Gastrocnemius medialis (tissue), 4 donors: ENCODE measurements at regions not wholly inside any gene's neighbourhood (a gene's known extent, or its start where the extent isn't known, plus 50 kb on each side); places are given as distances from the start of the nearest gene placed in this dataset.

Experiments
- ATAC-seq, 2 donors: fragments of 150-250 bp; one replicate each; pipeline ENCODE4 v1.9.1; 2016
- DNase-seq, 2 donors: peaks; one replicate each; pipeline ENCODE4 v3.0.0-alpha.2; 2019
- H3K27ac ChIP-seq, 4 donors: fragments of 200-600 bp; sonication (generic); 1 replicate in 1 of 4; 2 replicates in 3 of 4; pipeline ENCODE4 v1.5.1; 2016 to 2018; ENCODE audit warnings: mild to moderate bottlenecking in 2 of 4, moderate library complexity in 1 of 4
- H3K27me3 ChIP-seq, 3 donors: fragments of 200-600 bp; sonication (generic) in 2 of 3; 1 replicate in 1 of 3; 2 replicates in 2 of 3; pipeline versions ENCODE4 v1.5.1 to v1.6.0; 2016 to 2019; ENCODE audit warnings: mild to moderate bottlenecking in 1 of 3, moderate library complexity in 1 of 3
- H3K36me3 ChIP-seq, 2 donors: fragments of 200-600 bp; sonication (generic) in 1 of 2; one replicate each; pipeline ENCODE4 v1.5.1; 2017 to 2018
- H3K4me1 ChIP-seq, 2 donors: fragments of 200-600 bp; sonication (generic) in 1 of 2; one replicate each; pipeline ENCODE4 v1.5.1; 2016 to 2017; ENCODE audit warnings: mild to moderate bottlenecking in 2 of 2
- H3K4me3 ChIP-seq, 4 donors: fragments of 200-600 bp; sonication (generic) in 3 of 4; 1 replicate in 1 of 4; 2 replicates in 3 of 4; pipeline ENCODE4 v1.5.1; 2016 to 2019; ENCODE audit warnings: mild to moderate bottlenecking in 2 of 4
- H3K9me3 ChIP-seq, 3 donors: fragments of 200-600 bp; sonication (generic) in 2 of 3; 1 replicate in 1 of 3; 2 replicates in 2 of 3; pipeline ENCODE4 v1.5.1; 2016 to 2019
- POLR2A ChIP-seq, 2 donors: fragments of 450-650 bp; IDR thresholded peaks; one replicate each; pipeline ENCODE4 v1.6.1; 2017; ENCODE audit warnings: antibody characterized with exemption in 2 of 2, mild to moderate bottlenecking in 2 of 2, moderate library complexity in 2 of 2
- in situ Hi-C, 4 donors: fragments of 200-750 bp; cut with MboI; loops; one replicate each; pipeline versions ENCODE4 v1.15.0 to v1.8.0; 2017; ENCODE audit warnings: low sequenced_read_pairs in 4 of 4
- intact Hi-C: fragments of 100-400 bp; cut with DNase I; formaldehyde crosslinking; loops from one replicate; pipeline ENCODE4 v1.15.1; 2023; ENCODE audit warnings: low total_unique reads
- TF ChIP-seq, protein P1 (sequence below), 5 experiments: fragments of 450-650 bp in 3 of 5; fragments of 200-600 bp in 2 of 5; sonication (generic) in 2 of 5; IDR thresholded peaks in 4 of 5; conservative IDR thresholded peaks in 1 of 5; 1 replicate in 4 of 5; 2 replicates in 1 of 5; pipeline ENCODE4 v1.5.1; 2016 to 2019; ENCODE audit warnings: antibody characterized with exemption in 5 of 5, mild to moderate bottlenecking in 3 of 5, moderate library complexity in 3 of 5

DNA sequence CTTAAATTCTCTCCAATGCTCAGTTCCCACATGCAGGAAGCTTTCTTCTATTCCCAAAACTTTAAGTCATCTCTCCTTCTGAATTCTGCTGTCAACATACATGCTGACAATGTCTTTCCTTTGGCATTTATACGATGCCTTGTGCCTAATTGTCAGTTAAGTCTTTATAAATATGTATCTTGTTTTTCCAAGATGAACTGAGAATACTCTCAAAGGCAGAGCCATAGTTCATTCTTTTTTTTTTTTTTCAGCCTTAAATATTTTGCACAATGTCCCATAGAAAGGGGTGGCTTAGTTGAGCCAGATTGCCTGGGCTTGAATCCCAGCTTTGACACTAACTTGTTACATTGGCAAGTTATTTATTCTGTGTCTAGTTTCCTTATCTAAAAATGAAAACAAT, 210.6 kb downstream of the QDPR start:
- intact Hi-C loops (no loop called here), in situ Hi-C loops (loop anchor here in 1 of 4 donors (25.0 kb wide), 1 partner anchor 1014 kb away; no protein-coding TSS in a partner anchor)
- H3K4me1 ChIP-seq: no peaks in the 10 kb centered on the region
- H3K4me3 ChIP-seq: no peak overlapping the region
- H3K27ac ChIP-seq: no peak overlapping the region
- no peak for ATAC-seq
- DNase-seq: no peak
- no peak for TF ChIP-seq POLR2A (IDR thresholded peaks at IDR 0.05)
- TF ChIP-seq, protein P1, sequence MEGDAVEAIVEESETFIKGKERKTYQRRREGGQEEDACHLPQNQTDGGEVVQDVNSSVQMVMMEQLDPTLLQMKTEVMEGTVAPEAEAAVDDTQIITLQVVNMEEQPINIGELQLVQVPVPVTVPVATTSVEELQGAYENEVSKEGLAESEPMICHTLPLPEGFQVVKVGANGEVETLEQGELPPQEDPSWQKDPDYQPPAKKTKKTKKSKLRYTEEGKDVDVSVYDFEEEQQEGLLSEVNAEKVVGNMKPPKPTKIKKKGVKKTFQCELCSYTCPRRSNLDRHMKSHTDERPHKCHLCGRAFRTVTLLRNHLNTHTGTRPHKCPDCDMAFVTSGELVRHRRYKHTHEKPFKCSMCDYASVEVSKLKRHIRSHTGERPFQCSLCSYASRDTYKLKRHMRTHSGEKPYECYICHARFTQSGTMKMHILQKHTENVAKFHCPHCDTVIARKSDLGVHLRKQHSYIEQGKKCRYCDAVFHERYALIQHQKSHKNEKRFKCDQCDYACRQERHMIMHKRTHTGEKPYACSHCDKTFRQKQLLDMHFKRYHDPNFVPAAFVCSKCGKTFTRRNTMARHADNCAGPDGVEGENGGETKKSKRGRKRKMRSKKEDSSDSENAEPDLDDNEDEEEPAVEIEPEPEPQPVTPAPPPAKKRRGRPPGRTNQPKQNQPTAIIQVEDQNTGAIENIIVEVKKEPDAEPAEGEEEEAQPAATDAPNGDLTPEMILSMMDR (IDR thresholded peaks at IDR 0.05 in 4 of 5, conservative IDR thresholded peaks at IDR 0.05 in 1 of 5): no peak
- no peaks in the 10 kb centered on the region for H3K27me3 ChIP-seq
- H3K36me3 ChIP-seq: no peaks in the 10 kb centered on the region
- H3K9me3 ChIP-seq: no peaks in the 10 kb centered on the region

DNA sequence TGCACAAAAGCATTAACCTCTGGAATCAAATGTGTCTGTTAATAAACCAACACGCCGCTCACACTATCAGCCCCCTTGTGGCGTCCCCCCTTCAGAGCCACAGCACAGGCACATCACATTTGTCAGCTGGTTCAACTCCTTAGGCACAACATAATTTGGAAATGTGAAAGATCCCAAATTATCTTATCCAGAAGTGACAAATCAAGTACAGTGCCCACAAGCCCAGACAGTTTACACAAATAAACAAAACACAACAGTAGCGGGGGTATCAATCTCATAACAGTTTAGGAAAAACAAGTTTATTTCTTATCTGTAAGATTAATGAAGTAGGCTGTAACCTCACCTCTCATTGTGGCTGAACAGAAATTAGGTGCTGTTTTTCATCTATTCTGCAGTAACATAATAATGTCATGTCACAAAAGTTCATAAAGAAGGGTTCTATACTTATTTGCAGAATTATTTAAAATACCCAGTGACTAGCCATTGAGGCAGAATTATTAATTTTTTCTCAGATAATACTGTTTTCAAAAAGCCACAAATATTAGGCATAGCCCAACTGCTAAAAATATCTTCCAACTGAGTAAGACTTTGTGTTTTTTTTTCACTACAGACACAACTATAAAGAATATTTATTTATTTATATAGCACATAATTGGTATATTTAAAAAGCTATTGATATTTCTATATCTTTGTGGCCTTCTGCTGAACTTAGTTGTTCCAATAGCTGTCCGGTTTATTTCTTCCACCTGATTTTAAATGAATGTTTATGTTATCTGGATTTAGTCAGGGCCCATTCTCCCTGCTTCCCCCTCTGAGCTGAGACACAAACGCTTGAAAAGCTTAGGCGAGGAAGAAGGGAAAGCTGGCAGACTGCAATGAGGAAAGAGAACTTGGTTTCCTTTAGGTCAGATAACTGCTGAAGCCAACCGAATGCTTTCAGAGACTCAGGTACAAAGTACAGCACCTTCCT, 214.7 kb downstream of the QDPR start:
- no peak for DNase-seq
- no peaks in the 10 kb centered on the region for H3K27me3 ChIP-seq
- in situ Hi-C loops (no loop called here), intact Hi-C loops (no loop called here)
- H3K36me3 ChIP-seq: no peaks in the 10 kb centered on the region
- TF ChIP-seq, protein P1 (IDR thresholded peaks at IDR 0.05 in 4 of 5, conservative IDR thresholded peaks at IDR 0.05 in 1 of 5): no peak
- no peak for TF ChIP-seq POLR2A (IDR thresholded peaks at IDR 0.05)
- no peaks in the 10 kb centered on the region for H3K9me3 ChIP-seq
- no peaks in the 10 kb centered on the region for H3K4me1 ChIP-seq
- H3K27ac ChIP-seq: no peak overlapping the region
- ATAC-seq: no peak
- H3K4me3 ChIP-seq: no peak overlapping the region

DNA sequence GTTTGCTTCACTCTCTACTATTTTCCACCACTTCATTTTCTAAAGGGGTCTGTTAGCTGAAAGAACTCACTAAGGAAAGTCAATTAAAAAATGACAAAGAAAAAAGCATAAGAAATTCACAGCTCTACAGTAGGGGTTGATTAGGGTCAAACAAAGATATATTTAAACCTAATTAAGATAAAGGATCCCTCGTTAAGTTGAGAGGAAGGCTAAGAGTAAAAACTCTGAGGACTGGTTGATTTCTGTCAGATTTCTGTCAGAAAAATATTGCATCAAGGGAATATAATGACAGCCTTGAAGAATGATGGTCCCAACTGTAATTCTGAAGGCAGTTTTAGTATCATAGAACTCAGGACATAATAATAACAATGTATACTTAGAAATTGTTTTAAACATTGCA, 218.0 kb downstream of the QDPR start:
- in situ Hi-C loops (no loop called here), intact Hi-C loops (no loop called here)
- H3K4me3 ChIP-seq: no peak overlapping the region
- H3K9me3 ChIP-seq: no peaks in the 10 kb centered on the region
- no peak overlapping the region for H3K27ac ChIP-seq
- no peak for ATAC-seq
- no peak for DNase-seq
- no peaks in the 10 kb centered on the region for H3K36me3 ChIP-seq
- no peaks in the 10 kb centered on the region for H3K27me3 ChIP-seq
- H3K4me1 ChIP-seq: no peaks in the 10 kb centered on the region
- TF ChIP-seq POLR2A (IDR thresholded peaks at IDR 0.05): no peak
- TF ChIP-seq, protein P1 (IDR thresholded peaks at IDR 0.05 in 4 of 5, conservative IDR thresholded peaks at IDR 0.05 in 1 of 5): no peak

DNA sequence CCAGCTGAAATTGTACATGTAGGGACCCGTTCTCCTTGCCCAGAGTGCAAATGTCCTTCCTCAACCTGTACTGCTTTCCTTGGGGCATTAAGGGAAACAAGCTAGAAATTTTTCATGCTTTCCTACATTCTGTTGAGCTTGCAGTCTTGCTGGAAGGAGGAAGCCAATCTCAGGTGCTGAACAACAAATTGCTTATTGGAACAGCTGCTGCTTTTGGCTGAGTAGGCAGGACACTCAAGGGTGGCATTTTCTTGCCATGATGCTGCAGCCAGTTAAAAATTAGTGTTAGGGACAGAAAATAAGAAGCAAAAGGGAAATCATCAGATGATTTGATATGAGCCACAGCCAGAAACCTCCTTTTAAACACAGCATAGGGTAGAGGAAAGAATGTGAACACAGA, 223.7 kb downstream of the QDPR start:
- DNase-seq (no peak), ATAC-seq (no peak)
- intact Hi-C loops (no loop called here), in situ Hi-C loops (no loop called here)
- H3K9me3 ChIP-seq: no peaks in the 10 kb centered on the region
- no peak for TF ChIP-seq POLR2A (IDR thresholded peaks at IDR 0.05)
- TF ChIP-seq, protein P1 (IDR thresholded peaks at IDR 0.05 in 4 of 5, conservative IDR thresholded peaks at IDR 0.05 in 1 of 5): no peak
- no peak overlapping the region for H3K4me3 ChIP-seq
- H3K27ac ChIP-seq: no peak overlapping the region
- H3K4me1 ChIP-seq: no peaks in the 10 kb centered on the region
- no peaks in the 10 kb centered on the region for H3K27me3 ChIP-seq
- no peaks in the 10 kb centered on the region for H3K36me3 ChIP-seq
